SH-SY5Y (cell line): ENCODE measurements at regions not wholly inside any gene's neighbourhood (a gene's known extent, or its start where the extent isn't known, plus 50 kb on each side); places are given as distances from the start of the nearest gene placed in this dataset.

Source experiments
- GATA2 ChIP-seq: IDR thresholded peaks from 2 replicates; pipeline ENCODE4 v1.6.1; 2011; ENCODE audit warnings: mild to moderate bottlenecking, low read depth, low read length
- GATA3 ChIP-seq: IDR thresholded peaks from 2 replicates; pipeline ENCODE4 v1.6.1; 2011; ENCODE audit warnings: low read depth, mild to moderate bottlenecking, low read length, moderate library complexity

- TF ChIP-seq GATA3 (no peak), GATA2 (no peak)
Observed at GRCh38 chr7:118477036-118477435, 252.5 kb downstream of the ANKRD7 start.

DNA sequence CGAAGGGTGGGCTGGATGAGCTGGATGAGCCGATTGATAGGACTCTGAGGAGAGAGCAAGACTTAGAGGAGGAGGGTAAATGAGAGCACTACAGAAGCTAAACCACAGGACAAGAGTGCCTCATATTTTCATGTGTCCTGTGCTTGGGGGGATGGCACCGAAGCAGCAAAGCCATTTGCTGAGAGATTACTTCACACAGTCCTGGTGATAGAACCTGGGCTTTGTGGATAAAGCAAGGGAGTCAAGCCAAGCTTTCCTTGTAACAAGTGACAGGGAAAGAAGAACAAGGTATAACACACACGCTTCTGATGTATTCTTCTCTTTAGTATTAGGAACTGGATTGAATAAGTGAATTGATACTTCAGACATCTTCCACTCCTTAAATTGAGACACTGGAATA, 253.7 kb downstream of the ANKRD7 start:
- TF ChIP-seq GATA3 (no peak), GATA2 (no peak)

GRCh38 chr7:118478931-118479330, 254.4 kb downstream of the ANKRD7 start:
- TF ChIP-seq GATA2 (no peak), GATA3 (no peak)

DNA sequence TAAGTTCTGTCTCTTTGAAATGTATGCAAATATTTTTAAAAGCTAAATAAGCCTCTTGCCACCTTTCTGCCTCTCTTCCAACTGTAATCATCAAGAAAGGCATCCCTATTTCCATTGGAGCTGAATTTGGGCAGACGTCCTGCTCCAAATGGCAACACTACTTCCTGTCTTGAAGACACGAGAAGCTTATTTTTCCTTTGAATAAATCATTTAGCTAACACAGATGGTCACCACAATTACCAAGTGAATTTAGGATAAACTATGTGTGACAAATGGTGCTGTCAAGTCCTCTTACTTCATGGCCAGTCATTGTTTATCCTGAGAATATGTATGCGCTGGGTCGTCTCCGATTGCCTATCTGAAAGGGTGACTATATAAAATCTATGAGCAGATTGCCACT, 268.0 kb downstream of the ANKRD7 start:
- TF ChIP-seq GATA2 (no peak), GATA3 (no peak)

DNA sequence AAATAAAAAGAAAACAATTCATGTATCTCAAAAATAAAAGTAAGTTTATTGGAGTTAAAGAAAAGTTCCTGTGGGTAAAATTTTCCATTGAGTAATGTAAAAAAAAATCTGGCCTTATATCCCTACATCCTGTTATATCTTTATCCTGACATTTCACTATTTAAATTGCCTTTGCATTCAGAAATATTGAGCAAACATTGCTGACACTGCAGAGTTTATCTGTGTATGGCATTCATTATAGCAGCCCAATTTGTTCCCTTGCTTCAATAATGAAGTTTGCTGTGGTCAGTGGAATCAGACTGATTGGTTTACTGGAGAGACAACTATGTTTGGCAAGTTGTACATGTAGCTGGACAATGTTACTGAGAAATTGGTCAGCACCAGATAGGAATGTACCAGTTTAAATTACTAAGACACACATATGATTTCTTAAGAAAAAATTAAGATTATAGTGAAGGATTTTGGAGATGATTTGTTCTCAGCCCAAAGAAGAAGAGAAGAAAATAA, 271.7 kb downstream of the ANKRD7 start:
- TF ChIP-seq GATA3 = no peak
- TF ChIP-seq GATA2 = no peak

GRCh38 chr7:118502235-118502634, 277.7 kb downstream of the ANKRD7 start:
- TF ChIP-seq GATA3 (no peak), GATA2 (no peak)

- TF ChIP-seq GATA3 (no peak), GATA2 (no peak)
Observed at GRCh38 chr7:118511146-118511545, 286.6 kb downstream of the ANKRD7 start.

- no peak for TF ChIP-seq GATA3
- no peak for TF ChIP-seq GATA2
Observed at GRCh38 chr7:118517275-118517674, 292.8 kb downstream of the ANKRD7 start.

DNA sequence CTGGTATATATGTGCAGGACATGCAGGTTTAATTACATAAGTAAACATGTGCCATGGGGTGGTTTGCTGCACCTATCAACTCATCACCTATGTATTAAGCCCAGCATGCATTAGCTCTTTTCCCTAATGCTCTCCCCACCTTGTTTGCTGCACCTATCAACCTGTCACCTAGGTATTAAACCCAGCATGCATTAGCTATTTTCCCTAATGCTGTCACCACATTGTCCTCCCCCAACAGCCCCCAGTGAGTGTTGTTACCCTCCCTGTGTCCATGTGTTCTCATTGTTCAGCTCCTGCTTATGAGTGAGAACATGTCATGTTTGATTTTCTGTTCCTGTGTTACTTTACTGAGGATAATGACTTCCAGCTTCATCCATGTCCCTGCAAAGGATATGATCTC, 300.5 kb downstream of the ANKRD7 start:
- TF ChIP-seq GATA2 (no peak), GATA3 (no peak)

GRCh38 chr7:118531566-118531965, 307.1 kb downstream of the ANKRD7 start:
- TF ChIP-seq GATA3 (no peak), GATA2 (no peak)

DNA sequence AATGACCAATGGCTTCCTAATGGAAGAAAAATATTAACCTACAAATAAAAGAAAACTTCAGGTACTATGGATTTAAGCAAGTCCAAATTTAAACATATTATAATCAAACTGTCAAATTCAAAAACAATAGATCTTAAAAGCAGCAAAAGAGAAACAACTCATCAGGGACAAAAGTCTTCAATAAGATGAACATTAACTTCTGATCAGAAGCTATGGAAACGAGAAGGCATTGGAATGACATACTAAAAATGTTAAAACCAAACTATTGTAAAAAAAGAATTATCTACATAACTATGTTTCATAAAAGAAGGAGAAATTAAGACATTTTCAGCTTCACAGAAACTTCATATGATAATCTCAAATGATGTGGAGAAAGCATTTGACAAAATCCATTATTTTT, 334.7 kb downstream of the ANKRD7 start:
- TF ChIP-seq GATA2 (no peak), GATA3 (no peak)

DNA sequence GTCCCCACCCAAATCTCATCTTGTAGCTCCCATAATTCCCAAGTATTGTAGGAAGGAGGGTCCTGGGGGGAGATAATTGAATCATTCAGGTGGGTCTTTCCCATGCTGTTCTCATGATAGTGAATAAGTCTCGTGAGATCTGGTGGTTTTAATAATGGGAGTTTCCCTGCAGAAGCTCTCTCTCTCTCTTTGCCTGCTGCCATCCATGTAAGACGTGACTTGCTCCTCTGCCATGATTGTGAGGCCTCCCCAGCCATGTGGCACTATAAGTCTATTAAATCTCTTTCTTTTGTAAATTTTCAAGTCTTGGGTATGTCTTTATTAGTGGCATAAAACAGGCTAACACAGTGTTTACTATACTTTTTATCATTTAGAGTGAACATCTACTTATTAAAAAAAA, 338.8 kb downstream of the ANKRD7 start:
- TF ChIP-seq GATA3 = no peak

- TF ChIP-seq GATA3 = no peak
- TF ChIP-seq GATA2 = no peak
Observed at GRCh38 chr7:118572604-118573003, 348.1 kb downstream of the ANKRD7 start.

- TF ChIP-seq GATA3 (no peak), GATA2 (no peak)
Observed at GRCh38 chr7:118573085-118573484, 348.6 kb downstream of the ANKRD7 start.

- no peak for TF ChIP-seq GATA3
- no peak for TF ChIP-seq GATA2
Observed at GRCh38 chr7:118575393-118575948, 351.0 kb downstream of the ANKRD7 start.
